HUES6 (cell line): ENCODE measurements at regions not wholly inside any gene's neighbourhood (a gene's known extent, or its start where the extent isn't known, plus 50 kb on each side); places are given as distances from the start of the nearest gene placed in this dataset.
"Not testable (repeated sequence)": the region's sequence is repeated elsewhere in the genome, so short reads cannot be mapped to it uniquely, and the experiment has no call there.

Experiments
- H3K27ac ChIP-seq: 2 replicates; pipeline ENCODE4 v1.7.0; 2013; ENCODE audit warnings: low read depth, mild to moderate bottlenecking, low read length, inconsistent platforms
- H3K27me3 ChIP-seq: 2 replicates; pipeline ENCODE4 v1.6.1; 2013; ENCODE audit warnings: low read length; ENCODE audit not compliant: control insufficient read depth, insufficient read depth
- H3K36me3 ChIP-seq: 2 replicates; pipeline ENCODE4 v1.6.1; 2013; ENCODE audit warnings: low read length; ENCODE audit not compliant: control insufficient read depth, insufficient read depth
- H3K4me1 ChIP-seq: 2 replicates; pipeline ENCODE4 v1.6.1; 2013; ENCODE audit warnings: low read length; ENCODE audit not compliant: control insufficient read depth, insufficient read depth
- H3K4me3 ChIP-seq: 2 replicates; pipeline ENCODE4 v1.5.1; 2013; ENCODE audit warnings: low read depth, low read length
- H3K9ac ChIP-seq: one replicate; pipeline ENCODE4 v1.6.1; 2013; ENCODE audit warnings: mild to moderate bottlenecking, low read length
- H3K9me3 ChIP-seq: 2 replicates; pipeline ENCODE4 v1.6.1; 2013; ENCODE audit warnings: low read depth, low read length; ENCODE audit not compliant: control insufficient read depth, insufficient read depth

GRCh38 chr10:80967357-80967756 lies 429.7 kb downstream of the SH2D4B start:
- not testable (repeated sequence) for H3K36me3 ChIP-seq, H3K4me1 ChIP-seq, H3K9ac ChIP-seq, H3K4me3 ChIP-seq, H3K9me3 ChIP-seq, H3K27ac ChIP-seq, H3K27me3 ChIP-seq

- H3K4me1 ChIP-seq: peaks cover 6% of the 10 kb centered on the region
- H3K9ac ChIP-seq: no peak overlapping the region
- no peaks in the 10 kb centered on the region for H3K9me3 ChIP-seq
- no peaks in the 10 kb centered on the region for H3K36me3 ChIP-seq
- H3K27ac ChIP-seq: no peak overlapping the region
- H3K4me3 ChIP-seq: no peak overlapping the region
- H3K27me3 ChIP-seq: no peaks in the 10 kb centered on the region
These were observed 431.2 kb downstream of the SH2D4B start for GRCh38 chr10:80968903-80969302.

DNA sequence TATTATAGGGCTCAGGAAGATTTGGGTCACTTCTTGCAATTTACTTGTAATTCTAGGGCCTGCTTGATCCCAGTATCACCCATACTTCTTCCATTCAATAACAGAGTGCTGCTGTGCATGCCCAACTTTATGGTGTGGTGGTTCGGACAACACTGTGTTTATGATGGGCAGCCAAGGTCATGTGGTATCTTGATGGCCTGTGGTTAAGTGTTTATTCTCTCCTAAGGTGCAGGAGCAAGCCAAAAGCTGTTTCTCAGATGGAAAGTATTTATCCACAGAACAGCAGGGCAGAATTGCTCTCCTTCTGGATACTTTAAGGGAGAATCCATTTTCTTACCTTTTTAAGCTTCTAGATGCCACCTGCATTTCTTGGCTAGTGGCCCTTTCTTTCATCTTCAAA lies 433.8 kb downstream of the SH2D4B start:
- no peaks in the 10 kb centered on the region for H3K9me3 ChIP-seq
- no peaks in the 10 kb centered on the region for H3K27me3 ChIP-seq
- H3K27ac ChIP-seq: no peak overlapping the region
- no peaks in the 10 kb centered on the region for H3K4me1 ChIP-seq
- H3K36me3 ChIP-seq: no peaks in the 10 kb centered on the region
- H3K4me3 ChIP-seq: no peak overlapping the region
- no peak overlapping the region for H3K9ac ChIP-seq

- no peak overlapping the region for H3K27ac ChIP-seq
- H3K4me3 ChIP-seq: no peak overlapping the region
- H3K36me3 ChIP-seq: no peaks in the 10 kb centered on the region
- no peaks in the 10 kb centered on the region for H3K4me1 ChIP-seq
- H3K27me3 ChIP-seq: no peaks in the 10 kb centered on the region
- no peak overlapping the region for H3K9ac ChIP-seq
- no peaks in the 10 kb centered on the region for H3K9me3 ChIP-seq
These were observed 439.0 kb downstream of the SH2D4B start for GRCh38 chr10:80976658-80977057.

DNA sequence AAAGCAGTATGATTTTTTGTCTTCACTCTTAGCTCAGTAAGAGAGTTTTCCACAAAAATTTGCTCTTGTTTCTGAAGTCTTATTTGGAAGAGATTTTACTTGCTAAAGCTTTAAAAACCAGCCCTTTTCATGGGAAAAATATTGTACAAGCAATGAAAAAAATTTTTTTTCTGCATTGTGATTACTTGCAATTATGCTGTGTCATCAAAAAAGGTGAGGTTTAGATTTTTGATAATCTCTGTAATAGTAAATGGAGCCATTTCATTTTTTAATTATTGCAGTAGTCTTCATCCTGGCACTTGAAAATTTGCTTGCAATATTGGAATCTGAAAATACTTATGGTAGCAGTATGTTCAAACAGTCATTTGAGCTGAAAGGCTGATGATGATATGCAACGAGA lies 447.4 kb downstream of the SH2D4B start:
- H3K9me3 ChIP-seq: no peaks in the 10 kb centered on the region
- H3K9ac ChIP-seq: no peak overlapping the region
- H3K27me3 ChIP-seq: no peaks in the 10 kb centered on the region
- no peaks in the 10 kb centered on the region for H3K36me3 ChIP-seq
- H3K4me1 ChIP-seq: no peaks in the 10 kb centered on the region
- no peak overlapping the region for H3K4me3 ChIP-seq
- no peak overlapping the region for H3K27ac ChIP-seq

- Histone ChIP-seq H3K9me3 (no peaks in the 10 kb centered on the region), H3K4me3 (no peak overlapping the region), H3K36me3 (no peaks in the 10 kb centered on the region), H3K27me3 (no peaks in the 10 kb centered on the region), H3K27ac (no peak overlapping the region), H3K9ac (no peak overlapping the region), H3K4me1 (no peaks in the 10 kb centered on the region)
These were observed 448.9 kb downstream of the SH2D4B start for GRCh38 chr10:80986596-80986995.

DNA sequence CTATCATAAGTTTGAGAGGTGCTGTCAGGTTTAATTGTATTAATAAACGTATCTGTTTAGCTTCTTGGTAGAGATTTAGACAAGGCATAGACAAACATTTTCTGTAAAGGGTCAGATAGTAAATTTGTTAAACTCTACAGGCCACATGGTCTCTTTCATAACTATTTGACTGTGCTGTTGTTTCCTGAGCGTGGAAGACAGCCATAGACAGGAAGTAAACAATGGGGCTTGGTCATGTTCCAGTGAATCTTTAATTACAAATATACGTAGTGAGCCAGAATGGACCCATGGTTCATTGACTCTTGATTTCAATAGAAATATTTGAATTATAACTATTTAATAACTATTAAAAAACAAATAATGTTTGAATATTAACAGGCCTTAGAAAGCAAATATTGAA lies 451.1 kb downstream of the SH2D4B start:
- Histone ChIP-seq H3K4me1 (no peaks in the 10 kb centered on the region), H3K27me3 (no peaks in the 10 kb centered on the region), H3K9me3 (no peaks in the 10 kb centered on the region), H3K27ac (no peak overlapping the region), H3K4me3 (no peak overlapping the region), H3K9ac (no peak overlapping the region), H3K36me3 (no peaks in the 10 kb centered on the region)

GRCh38 chr10:80996615-80997193 lies 459.0 kb downstream of the SH2D4B start:
- Histone ChIP-seq H3K4me3 (no peak overlapping the region), H3K9me3 (peaks cover 2% of the 10 kb centered on the region; the same call in 1 of the 2 replicates), H3K27me3 (no peaks in the 10 kb centered on the region), H3K4me1 (no peaks in the 10 kb centered on the region), H3K9ac (no peak overlapping the region), H3K36me3 (no peaks in the 10 kb centered on the region), H3K27ac (no peak overlapping the region)

- H3K27ac ChIP-seq: no peak overlapping the region
- no peak overlapping the region for H3K9ac ChIP-seq
- H3K4me1 ChIP-seq: no peaks in the 10 kb centered on the region
- no peak overlapping the region for H3K4me3 ChIP-seq
- H3K36me3 ChIP-seq: no peaks in the 10 kb centered on the region
- H3K9me3 ChIP-seq: no peaks in the 10 kb centered on the region
- no peaks in the 10 kb centered on the region for H3K27me3 ChIP-seq
These were observed 463.1 kb downstream of the SH2D4B start for GRCh38 chr10:81000781-81001180.

GRCh38 chr10:81002382-81002781 lies 464.7 kb downstream of the SH2D4B start:
- Histone ChIP-seq H3K36me3 (no peaks in the 10 kb centered on the region), H3K9me3 (no peaks in the 10 kb centered on the region), H3K27me3 (no peaks in the 10 kb centered on the region), H3K4me3 (no peak overlapping the region), H3K9ac (no peak overlapping the region), H3K27ac (no peak overlapping the region), H3K4me1 (no peaks in the 10 kb centered on the region)

- no peaks in the 10 kb centered on the region for H3K9me3 ChIP-seq
- no peaks in the 10 kb centered on the region for H3K27me3 ChIP-seq
- H3K9ac ChIP-seq: no peak overlapping the region
These were observed 470.2 kb downstream of the SH2D4B start for GRCh38 chr10:81007872-81008271.

DNA sequence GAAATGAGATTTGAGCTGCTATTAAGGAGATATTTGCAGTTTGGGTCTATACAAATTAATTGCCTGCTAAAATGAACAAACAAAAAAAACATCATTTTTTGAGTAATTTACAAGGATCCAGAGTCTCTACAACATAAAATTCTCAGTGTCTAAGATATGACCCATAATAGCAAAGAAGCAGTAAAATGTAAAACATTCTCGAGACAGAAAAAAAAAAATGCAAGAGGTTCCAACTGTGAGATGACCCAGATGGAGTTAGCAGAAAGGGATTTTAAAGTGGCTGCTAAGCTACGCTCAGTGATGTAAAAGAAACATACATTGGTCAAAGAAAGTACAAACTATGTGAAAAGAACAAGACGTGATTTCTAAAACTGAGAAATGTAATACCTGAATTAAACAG lies 471.0 kb downstream of the SH2D4B start:
- Histone ChIP-seq H3K27ac (no peak overlapping the region), H3K36me3 (no peaks in the 10 kb centered on the region)

More at GRCh38 chr10:81007872-81008271, 470.2 kb downstream of the SH2D4B start:
- Histone ChIP-seq H3K27ac (no peak overlapping the region), H3K4me3 (no peak overlapping the region), H3K36me3 (no peaks in the 10 kb centered on the region), H3K4me1 (no peaks in the 10 kb centered on the region)

More for the DNA sequence above, 471.0 kb downstream of the SH2D4B start:
- Histone ChIP-seq H3K4me1 (no peaks in the 10 kb centered on the region), H3K9ac (no peak overlapping the region), H3K27me3 (no peaks in the 10 kb centered on the region), H3K9me3 (no peaks in the 10 kb centered on the region), H3K4me3 (no peak overlapping the region)
